ENCODE measurements at regions not wholly inside any gene's neighbourhood (a gene's known extent, or its start where the extent isn't known, plus 50 kb on each side); places are given as distances from the start of the nearest gene placed in this dataset.

GRCh38 chr4:95981591-95981990, 141.7 kb downstream of the PDHA2 start:
- H3K36me3 Mint-ChIP-seq (ENCODE audit: low read depth), result 0 out of 2 replicates have a peak, but pooled peaks cover 5% of the 10 kb centered on the region
- H3K27ac Mint-ChIP-seq, result no peak overlapping the region
- no peaks in the 10 kb centered on the region for H3K4me1 Mint-ChIP-seq (ENCODE audit: low read depth)
- no peak for TF ChIP-seq CTCF (IDR thresholded peaks at IDR 0.05)
- peaks cover 42% of the 10 kb centered on the region for H3K9me3 Mint-ChIP-seq
- no peak for DNase-seq
- H3K27me3 Mint-ChIP-seq (ENCODE audit: insufficient read depth), result peaks cover 3% of the 10 kb centered on the region; the same call in 1 of the 2 replicates
- H3K4me3 Mint-ChIP-seq, result no peak overlapping the region

- TF ChIP-seq CTCF (IDR thresholded peaks at IDR 0.05), result no peak
- DNase-seq, result no peak
- H3K4me1 Mint-ChIP-seq (ENCODE audit: low read depth), result no peaks in the 10 kb centered on the region
- peaks cover 3% of the 10 kb centered on the region; the same call in 1 of the 2 replicates for H3K27me3 Mint-ChIP-seq (ENCODE audit: insufficient read depth)
- peaks cover 40% of the 10 kb centered on the region for H3K9me3 Mint-ChIP-seq
- H3K4me3 Mint-ChIP-seq, result no peak overlapping the region
- no peak overlapping the region for H3K27ac Mint-ChIP-seq
- 0 out of 2 replicates have a peak, but pooled peaks cover 5% of the 10 kb centered on the region for H3K36me3 Mint-ChIP-seq (ENCODE audit: low read depth)
Observed at GRCh38 chr4:95982516-95982915, 142.6 kb downstream of the PDHA2 start.

GRCh38 chr4:95984081-95984480, 144.2 kb downstream of the PDHA2 start:
- Mint-ChIP-seq H3K27ac (no peak overlapping the region), H3K36me3 (ENCODE audit: low read depth) (0 out of 2 replicates have a peak, but pooled peaks cover 5% of the 10 kb centered on the region), H3K4me1 (ENCODE audit: low read depth) (no peaks in the 10 kb centered on the region), H3K27me3 (ENCODE audit: insufficient read depth) (peaks cover 3% of the 10 kb centered on the region; the same call in 1 of the 2 replicates), H3K4me3 (no peak overlapping the region), H3K9me3 (peaks cover 39% of the 10 kb centered on the region)
- no peak for TF ChIP-seq CTCF (IDR thresholded peaks at IDR 0.05)
- DNase-seq, result no peak

GRCh38 chr4:95985051-95985450, 145.2 kb downstream of the PDHA2 start:
- no peak for TF ChIP-seq CTCF (IDR thresholded peaks at IDR 0.05)
- no peak for DNase-seq
- Mint-ChIP-seq H3K4me3 (no peak overlapping the region), H3K27ac (no peak overlapping the region), H3K27me3 (ENCODE audit: insufficient read depth) (no peaks in the 10 kb centered on the region), H3K4me1 (ENCODE audit: low read depth) (no peaks in the 10 kb centered on the region), H3K36me3 (ENCODE audit: low read depth) (0 out of 2 replicates have a peak, but pooled peaks cover 5% of the 10 kb centered on the region), H3K9me3 (peaks cover 33% of the 10 kb centered on the region)

- Mint-ChIP-seq H3K9me3 (peaks cover 37% of the 10 kb centered on the region), H3K27ac (no peak overlapping the region), H3K4me3 (no peak overlapping the region), H3K36me3 (ENCODE audit: low read depth) (0 out of 2 replicates have a peak, but pooled peaks cover 5% of the 10 kb centered on the region), H3K4me1 (ENCODE audit: low read depth) (no peaks in the 10 kb centered on the region), H3K27me3 (ENCODE audit: insufficient read depth) (no peaks in the 10 kb centered on the region)
- TF ChIP-seq CTCF (IDR thresholded peaks at IDR 0.05), result no peak
- no peak for DNase-seq
Observed at GRCh38 chr4:95985791-95986550, 146.1 kb downstream of the PDHA2 start.
